ENCODE measurements at regions not wholly inside any gene's neighbourhood (a gene's known extent, or its start where the extent isn't known, plus 50 kb on each side); places are given as distances from the start of the nearest gene placed in this dataset.

DNA sequence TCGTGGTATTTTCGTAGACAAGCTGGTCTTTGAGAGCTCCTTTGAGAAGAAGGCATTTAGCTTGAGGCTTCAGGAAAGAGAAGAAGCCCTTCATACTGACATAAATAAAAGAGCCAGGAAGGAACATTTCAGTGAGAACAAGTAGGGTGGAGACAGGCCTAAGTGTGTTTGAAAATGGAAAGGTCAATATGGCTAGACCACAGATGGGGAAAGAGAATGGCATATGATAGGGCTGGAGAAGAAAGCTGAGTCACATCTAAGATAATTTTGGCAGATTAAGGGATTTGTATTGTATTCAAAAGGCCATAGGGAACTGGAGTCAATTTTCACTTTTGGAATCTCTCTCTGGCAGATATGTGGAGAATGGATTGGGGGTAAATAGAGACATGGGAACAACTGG lies 374.9 kb downstream of the TMEM38B start:
- H3K9me3 Mint-ChIP-seq (ENCODE audit: low read depth) = peaks cover 4% of the 10 kb centered on the region
- H3K36me3 Mint-ChIP-seq = no peaks in the 10 kb centered on the region
- no peaks in the 10 kb centered on the region for H3K27me3 Mint-ChIP-seq
- H3K4me3 Mint-ChIP-seq = no peak overlapping the region
- CTCF ChIA-PET = no interaction called here
- H3K27ac Mint-ChIP-seq = no peak overlapping the region
- DNase-seq (no peak), ATAC-seq (no peak)
- no peaks in the 10 kb centered on the region for H3K4me1 Mint-ChIP-seq

DNA sequence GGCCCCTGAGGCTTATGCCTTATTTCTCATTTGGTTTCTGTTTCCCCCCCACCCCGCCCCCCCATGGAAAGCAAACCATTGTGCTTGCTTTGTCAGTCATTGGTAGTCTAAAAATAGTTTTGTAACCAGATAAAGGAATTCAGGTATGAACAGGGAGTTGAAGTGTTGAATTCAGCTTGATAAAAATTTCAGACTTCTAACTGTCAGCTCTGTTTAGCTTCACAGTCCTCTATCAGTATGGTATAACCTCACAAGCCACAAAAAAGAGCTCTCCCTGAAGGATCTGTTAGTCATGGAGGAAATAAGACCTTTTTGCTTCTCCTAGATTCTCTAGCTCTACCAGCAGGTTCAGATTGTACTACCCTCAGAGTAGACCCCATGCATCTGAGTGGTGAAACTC lies 378.1 kb downstream of the TMEM38B start:
- H3K27ac Mint-ChIP-seq = no peak overlapping the region
- CTCF ChIA-PET = no interaction called here
- H3K9me3 Mint-ChIP-seq (ENCODE audit: low read depth) = peaks cover 4% of the 10 kb centered on the region
- no peaks in the 10 kb centered on the region for H3K36me3 Mint-ChIP-seq
- no peaks in the 10 kb centered on the region for H3K4me1 Mint-ChIP-seq
- no peak overlapping the region for H3K4me3 Mint-ChIP-seq
- H3K27me3 Mint-ChIP-seq = no peaks in the 10 kb centered on the region
- ATAC-seq = no peak
- DNase-seq = no peak

DNA sequence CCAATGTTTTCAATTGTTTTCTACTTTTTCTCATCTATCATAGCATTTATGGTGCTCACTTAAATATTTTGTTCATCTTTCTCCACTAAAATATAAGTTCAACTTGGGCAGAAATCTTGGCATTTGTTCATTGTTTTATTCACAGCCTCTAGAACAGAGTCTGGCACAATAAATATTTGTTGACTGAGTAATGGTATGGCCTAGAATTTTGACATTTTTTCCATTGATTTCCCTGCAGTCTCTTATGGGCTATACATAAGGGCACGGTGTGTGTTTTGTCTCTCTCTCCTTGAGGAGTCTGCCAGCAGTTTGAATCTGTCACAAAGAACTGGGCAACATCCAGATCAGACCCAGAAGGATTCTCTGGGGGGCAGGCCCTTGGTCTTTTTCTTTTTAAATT lies 379.7 kb downstream of the TMEM38B start:
- H3K4me3 Mint-ChIP-seq = no peak overlapping the region

DNA sequence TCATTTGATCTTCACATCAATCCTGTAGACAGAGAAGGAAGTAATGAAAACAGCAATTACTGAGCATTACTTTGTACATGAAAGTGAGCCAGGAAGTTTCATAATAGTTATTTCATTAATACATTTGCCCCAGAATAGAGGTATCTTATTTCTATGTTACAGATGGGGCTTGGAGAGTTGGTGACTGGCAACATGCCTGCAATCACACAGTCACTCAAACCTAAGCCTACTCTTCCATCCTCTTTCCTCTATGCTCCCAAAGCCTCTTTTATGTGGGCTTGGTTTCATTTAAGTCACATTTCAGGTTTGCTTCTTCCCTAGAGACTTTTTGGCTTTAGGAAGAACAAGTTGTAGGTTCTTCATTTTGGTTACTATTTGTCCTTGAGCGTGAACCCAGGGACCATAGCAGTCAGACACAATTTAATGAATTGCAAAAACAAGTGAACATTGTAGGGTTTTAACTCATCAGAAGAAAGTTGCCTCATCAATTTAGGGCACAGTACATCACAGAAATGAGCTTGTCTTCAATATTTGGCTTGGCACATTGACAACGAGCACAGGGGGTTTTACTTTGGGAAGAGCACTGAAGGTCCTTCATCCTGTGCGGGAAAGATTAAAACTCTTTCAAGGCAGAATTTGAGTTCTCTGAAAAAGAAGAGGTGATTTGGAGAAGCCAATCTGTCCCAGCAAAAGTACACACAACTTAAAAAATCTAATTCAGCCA lies 381.1 kb downstream of the TMEM38B start:
- H3K4me3 Mint-ChIP-seq = no peak overlapping the region
- CTCF ChIA-PET = no interaction called here
- no peaks in the 10 kb centered on the region for H3K36me3 Mint-ChIP-seq
- H3K4me1 Mint-ChIP-seq = no peaks in the 10 kb centered on the region
- no peaks in the 10 kb centered on the region for H3K9me3 Mint-ChIP-seq (ENCODE audit: low read depth)
- DNase-seq (no peak), ATAC-seq (no peak)
- no peaks in the 10 kb centered on the region for H3K27me3 Mint-ChIP-seq
- no peak overlapping the region for H3K27ac Mint-ChIP-seq

More for the DNA sequence above, 379.7 kb downstream of the TMEM38B start:
- CTCF ChIA-PET = no interaction called here
- ATAC-seq = no peak
- H3K4me1 Mint-ChIP-seq = no peaks in the 10 kb centered on the region
- H3K36me3 Mint-ChIP-seq = no peaks in the 10 kb centered on the region
- no peaks in the 10 kb centered on the region for H3K27me3 Mint-ChIP-seq
- H3K27ac Mint-ChIP-seq = no peak overlapping the region
- H3K9me3 Mint-ChIP-seq (ENCODE audit: low read depth) = no peaks in the 10 kb centered on the region
- DNase-seq = no peak

DNA sequence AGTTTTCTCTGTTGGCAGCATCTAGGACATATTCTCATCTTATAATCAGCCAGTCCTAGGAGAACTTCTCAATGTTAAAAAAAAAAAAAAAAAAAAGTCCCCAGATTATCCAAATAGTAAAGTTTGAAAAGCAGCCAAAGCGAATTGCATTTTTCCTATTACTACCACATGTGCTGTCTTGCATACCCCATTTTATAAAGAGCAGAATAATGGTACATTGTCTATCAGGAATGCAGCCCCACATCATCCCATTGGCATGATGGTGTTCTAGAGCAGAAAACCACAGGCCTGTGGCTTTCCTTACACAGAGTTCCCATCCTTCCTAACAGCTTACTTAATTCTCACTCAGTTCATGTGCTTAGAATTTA lies 381.6 kb downstream of the TMEM38B start:
- CTCF ChIA-PET = no interaction called here
- Mint-ChIP-seq H3K27ac (no peak overlapping the region), H3K9me3 (ENCODE audit: low read depth) (no peaks in the 10 kb centered on the region), H3K4me1 (no peaks in the 10 kb centered on the region), H3K4me3 (no peak overlapping the region), H3K36me3 (no peaks in the 10 kb centered on the region), H3K27me3 (no peaks in the 10 kb centered on the region)
- ATAC-seq (no peak), DNase-seq (no peak)

DNA sequence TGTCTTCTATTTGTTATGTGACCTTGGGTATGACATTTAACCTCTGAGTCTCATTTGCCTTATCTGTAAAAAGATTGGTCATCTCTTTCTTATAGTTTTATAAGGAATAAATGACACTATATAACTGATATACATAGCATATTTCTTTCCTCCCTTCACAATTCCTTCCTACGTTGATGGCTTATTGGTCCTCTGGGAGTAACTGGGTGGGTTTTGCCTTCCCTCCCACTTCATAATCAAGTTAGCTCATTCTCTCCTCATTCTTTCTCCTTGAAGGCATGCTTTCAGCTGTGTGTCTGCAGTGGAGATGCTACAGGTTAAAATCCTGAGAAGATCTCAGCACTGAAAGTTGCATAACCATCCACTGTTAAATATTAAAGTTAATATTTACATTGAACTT lies 382.4 kb downstream of the TMEM38B start:
- H3K9me3 Mint-ChIP-seq (ENCODE audit: low read depth) = no peaks in the 10 kb centered on the region
- no peak overlapping the region for H3K4me3 Mint-ChIP-seq
- ATAC-seq (no peak), DNase-seq (no peak)
- no peaks in the 10 kb centered on the region for H3K4me1 Mint-ChIP-seq
- no peaks in the 10 kb centered on the region for H3K27me3 Mint-ChIP-seq
- no peak overlapping the region for H3K27ac Mint-ChIP-seq
- CTCF ChIA-PET = no interaction called here
- H3K36me3 Mint-ChIP-seq = no peaks in the 10 kb centered on the region

DNA sequence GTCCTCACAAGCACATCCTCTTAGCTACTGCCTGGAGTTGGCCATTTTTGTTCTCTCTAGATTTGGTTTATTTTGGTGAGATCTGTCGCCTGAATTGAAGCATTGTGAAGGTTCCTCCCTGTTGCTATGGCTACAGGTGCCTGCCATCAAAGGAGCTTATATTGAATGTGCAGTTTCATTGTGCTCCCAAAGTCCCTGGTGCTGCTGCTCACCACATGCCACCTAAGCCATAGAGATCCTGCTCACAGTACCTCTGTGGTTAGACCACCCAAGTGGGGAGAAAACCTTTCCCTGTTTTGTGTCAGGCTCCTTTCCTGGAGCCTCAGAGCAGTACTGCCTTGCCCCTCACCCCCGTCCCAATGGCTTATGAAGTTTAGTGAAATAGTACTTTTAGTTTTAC lies 383.4 kb downstream of the TMEM38B start:
- Mint-ChIP-seq H3K36me3 (no peaks in the 10 kb centered on the region), H3K4me3 (no peak overlapping the region), H3K27ac (no peak overlapping the region), H3K9me3 (ENCODE audit: low read depth) (no peaks in the 10 kb centered on the region), H3K27me3 (no peaks in the 10 kb centered on the region), H3K4me1 (no peaks in the 10 kb centered on the region)
- DNase-seq (no peak), ATAC-seq (no peak)
- CTCF ChIA-PET = interaction anchor here (1.0 kb wide), 1 partner anchor 236 kb away, joined by 3 read pairs; no protein-coding TSS in a partner anchor

DNA sequence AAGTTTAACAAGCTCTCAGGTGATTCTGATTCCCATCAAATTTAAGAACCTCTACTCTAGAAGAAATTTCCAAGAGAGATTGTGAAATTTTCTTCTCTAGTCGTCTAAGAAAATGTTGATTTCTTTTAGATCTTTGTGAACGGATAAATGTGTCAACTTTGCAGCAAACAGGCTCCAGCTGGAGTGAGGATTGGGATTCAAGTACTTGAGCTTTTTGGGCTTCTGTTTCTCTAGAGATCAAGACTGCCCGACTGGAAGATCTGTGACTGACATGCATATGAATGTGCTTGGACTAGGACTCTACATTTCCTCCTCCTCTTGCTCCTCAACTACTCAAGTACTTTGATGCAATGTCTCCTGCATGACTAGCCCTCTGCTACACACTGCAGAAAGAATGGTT lies 388.3 kb downstream of the TMEM38B start:
- Mint-ChIP-seq H3K36me3 (no peaks in the 10 kb centered on the region), H3K9me3 (ENCODE audit: low read depth) (no peaks in the 10 kb centered on the region), H3K27ac (no peak overlapping the region), H3K27me3 (no peaks in the 10 kb centered on the region), H3K4me1 (no peaks in the 10 kb centered on the region), H3K4me3 (no peak overlapping the region)
- CTCF ChIA-PET = no interaction called here
- DNase-seq = no peak
- ATAC-seq = no peak

DNA sequence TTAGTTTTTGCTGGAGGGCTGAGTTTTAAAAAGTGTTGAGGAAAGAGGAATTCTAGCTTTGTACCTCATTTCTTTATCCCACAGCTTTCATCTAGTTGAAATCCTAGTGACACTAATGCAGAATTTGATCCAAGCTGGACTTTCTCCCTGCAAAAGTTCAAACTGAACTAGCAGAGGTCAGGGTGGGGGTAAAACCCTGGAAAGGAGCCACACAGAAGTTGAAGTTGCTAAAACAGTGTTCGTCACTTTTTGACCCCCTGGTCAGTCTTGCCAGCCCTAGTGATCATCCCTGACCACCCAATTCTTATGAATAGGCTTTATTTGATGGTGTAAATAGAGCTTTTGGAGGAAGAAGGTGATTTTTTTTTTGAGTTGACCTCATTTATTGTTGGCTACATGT lies 390.4 kb downstream of the TMEM38B start:
- Mint-ChIP-seq H3K27ac (no peak overlapping the region), H3K4me3 (no peak overlapping the region), H3K4me1 (no peaks in the 10 kb centered on the region), H3K36me3 (no peaks in the 10 kb centered on the region), H3K27me3 (no peaks in the 10 kb centered on the region), H3K9me3 (ENCODE audit: low read depth) (no peaks in the 10 kb centered on the region)
- DNase-seq (no peak), ATAC-seq (no peak)
- CTCF ChIA-PET = no interaction called here

DNA sequence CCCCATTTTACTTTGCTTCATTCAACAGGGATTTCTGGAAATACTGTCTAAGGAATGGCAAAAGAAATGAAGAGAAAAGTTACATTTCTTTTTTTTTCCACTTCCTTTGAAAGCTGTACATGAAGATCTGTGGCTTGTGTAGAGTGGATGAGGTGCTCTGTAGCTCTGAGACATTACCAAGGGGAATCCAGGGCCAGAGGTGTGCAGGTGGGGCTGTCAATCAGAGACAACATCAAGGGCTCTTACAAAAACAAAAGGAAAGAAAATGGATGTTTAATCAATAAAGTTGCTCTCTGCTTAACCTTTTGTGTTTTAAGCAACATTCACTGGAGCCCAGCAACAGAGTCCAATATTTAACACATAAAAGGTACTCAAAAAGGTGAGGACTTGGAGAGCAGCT lies 391.1 kb downstream of the TMEM38B start:
- Mint-ChIP-seq H3K27me3 (no peaks in the 10 kb centered on the region), H3K27ac (no peak overlapping the region), H3K4me1 (no peaks in the 10 kb centered on the region), H3K36me3 (no peaks in the 10 kb centered on the region), H3K9me3 (ENCODE audit: low read depth) (no peaks in the 10 kb centered on the region), H3K4me3 (no peak overlapping the region)
- ATAC-seq (no peak), DNase-seq (no peak)
- CTCF ChIA-PET = no interaction called here

DNA sequence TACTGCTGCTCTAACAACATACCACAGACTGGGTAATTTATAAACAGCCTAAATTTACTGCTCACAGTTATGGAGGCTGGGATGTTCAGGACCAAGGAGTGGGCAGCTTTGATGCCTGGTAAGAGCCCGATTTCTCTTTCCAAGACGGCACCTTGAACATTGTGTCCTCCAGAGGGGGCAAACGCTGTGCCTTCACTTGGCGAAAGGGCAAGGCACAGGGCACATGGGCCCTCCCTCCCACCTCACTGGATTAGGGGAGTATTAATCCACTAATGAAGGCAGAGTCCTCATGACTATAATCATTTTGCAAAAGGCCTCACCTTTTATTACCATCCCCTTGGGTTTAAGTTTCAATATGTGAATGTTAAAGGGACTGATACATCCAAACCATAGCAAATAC lies 397.7 kb downstream of the TMEM38B start:
- no peak for ATAC-seq
- Mint-ChIP-seq H3K27ac (no peak overlapping the region), H3K27me3 (no peaks in the 10 kb centered on the region), H3K4me3 (no peak overlapping the region), H3K36me3 (no peaks in the 10 kb centered on the region), H3K4me1 (no peaks in the 10 kb centered on the region), H3K9me3 (ENCODE audit: low read depth) (peaks cover 7% of the 10 kb centered on the region)
- CTCF ChIA-PET = no interaction called here
- DNase-seq = no peak

DNA sequence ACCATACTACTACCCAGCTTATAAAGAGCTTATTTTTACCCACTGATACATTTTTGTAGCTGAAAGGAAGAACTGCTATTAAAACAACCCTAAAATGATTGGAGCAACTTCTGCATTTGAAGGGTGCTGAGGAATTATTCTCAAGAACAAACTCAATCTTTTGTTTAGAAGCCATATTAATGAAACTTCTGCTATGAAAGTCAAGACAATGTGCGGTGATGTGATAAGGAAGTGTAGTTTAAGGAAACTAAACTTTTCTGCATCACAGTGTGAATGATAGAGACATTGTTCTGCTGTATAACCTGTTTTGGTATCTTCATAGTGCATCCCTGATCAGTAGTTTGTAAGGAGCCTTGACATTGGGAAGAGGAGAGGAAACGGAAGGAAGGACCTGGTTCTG lies 408.5 kb downstream of the TMEM38B start:
- Mint-ChIP-seq H3K27me3 (no peaks in the 10 kb centered on the region), H3K36me3 (no peaks in the 10 kb centered on the region), H3K27ac (no peak overlapping the region), H3K9me3 (ENCODE audit: low read depth) (peaks cover 6% of the 10 kb centered on the region), H3K4me1 (no peaks in the 10 kb centered on the region), H3K4me3 (no peak overlapping the region)
- no peak for ATAC-seq
- no peak for DNase-seq
- CTCF ChIA-PET = no interaction called here

DNA sequence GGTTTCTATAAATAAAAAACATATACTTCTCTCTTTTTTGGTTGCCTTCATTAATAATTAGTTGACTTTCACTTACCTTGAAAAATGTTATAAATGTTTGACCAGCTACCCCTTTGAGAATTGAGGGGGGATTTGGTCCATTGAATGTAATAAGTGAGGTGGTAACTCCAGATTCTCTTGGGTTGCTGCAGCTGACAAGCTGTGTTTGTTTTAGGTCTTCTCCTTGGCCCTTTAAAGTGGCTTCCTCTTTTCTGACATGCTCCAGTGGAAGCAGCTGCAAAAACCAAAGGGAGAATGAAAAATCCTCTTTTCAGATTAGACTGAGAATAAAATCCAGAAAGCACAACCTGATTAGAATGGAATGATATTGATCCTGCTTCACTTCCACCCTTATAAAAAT lies 410.5 kb downstream of the TMEM38B start:
- CTCF ChIA-PET = no interaction called here
- Mint-ChIP-seq H3K27me3 (no peaks in the 10 kb centered on the region), H3K4me3 (no peak overlapping the region), H3K9me3 (ENCODE audit: low read depth) (peaks cover 6% of the 10 kb centered on the region), H3K27ac (no peak overlapping the region), H3K4me1 (no peaks in the 10 kb centered on the region), H3K36me3 (no peaks in the 10 kb centered on the region)
- no peak for DNase-seq
- ATAC-seq = no peak

DNA sequence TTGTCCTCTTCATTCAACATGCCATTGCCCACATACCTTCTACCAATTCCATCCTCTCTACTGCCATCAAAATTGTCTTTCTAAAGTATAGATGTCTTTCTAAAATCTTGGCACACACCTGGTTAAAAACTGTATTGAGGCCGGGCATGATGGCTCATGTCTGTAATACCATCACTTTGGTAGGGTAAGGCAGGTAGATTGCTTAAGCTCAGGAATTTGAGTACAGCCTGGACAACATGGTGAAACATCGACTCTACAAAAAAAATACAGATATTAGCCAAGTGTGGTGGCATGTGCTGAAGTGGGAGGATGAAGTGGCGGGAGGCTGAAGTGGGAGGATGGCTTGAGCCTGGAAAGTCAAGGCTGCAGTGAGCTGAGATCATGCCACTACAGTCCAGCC lies 412.1 kb downstream of the TMEM38B start:
- no peaks in the 10 kb centered on the region for H3K27me3 Mint-ChIP-seq
- DNase-seq (no peak), ATAC-seq (no peak)
- H3K36me3 Mint-ChIP-seq = no peaks in the 10 kb centered on the region
- no peak overlapping the region for H3K27ac Mint-ChIP-seq
- peaks cover 6% of the 10 kb centered on the region for H3K9me3 Mint-ChIP-seq (ENCODE audit: low read depth)
- H3K4me1 Mint-ChIP-seq = no peaks in the 10 kb centered on the region
- H3K4me3 Mint-ChIP-seq = no peak overlapping the region
- CTCF ChIA-PET = no interaction called here

DNA sequence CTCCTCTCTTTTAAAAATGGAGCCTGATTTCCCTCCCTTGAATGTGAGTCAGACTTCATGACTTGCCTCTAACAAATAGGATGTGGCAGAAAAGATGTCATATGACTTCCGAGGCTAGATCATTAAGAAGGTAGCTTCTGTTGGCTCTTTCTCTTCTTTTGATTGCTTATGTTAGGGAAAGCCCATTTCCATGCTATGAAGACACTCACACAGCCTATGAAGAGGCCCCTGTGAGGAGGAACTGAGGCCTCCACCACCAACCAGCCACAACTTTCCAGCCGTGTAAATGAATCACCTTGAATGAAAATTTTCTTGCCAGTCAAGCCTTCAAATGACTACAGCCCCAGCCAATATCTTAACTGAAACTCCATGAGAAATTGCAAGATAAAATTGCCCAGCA lies 413.4 kb downstream of the TMEM38B start:
- no peak for DNase-seq
- Mint-ChIP-seq H3K27me3 (no peaks in the 10 kb centered on the region), H3K4me1 (no peaks in the 10 kb centered on the region), H3K36me3 (no peaks in the 10 kb centered on the region), H3K27ac (no peak overlapping the region), H3K4me3 (no peak overlapping the region), H3K9me3 (ENCODE audit: low read depth) (peaks cover 4% of the 10 kb centered on the region)
- CTCF ChIA-PET = no interaction called here
- ATAC-seq = no peak
